Prostate gland (tissue), 2 donors: ENCODE measurements at regions not wholly inside any gene's neighbourhood (a gene's known extent, or its start where the extent isn't known, plus 50 kb on each side); places are given as distances from the start of the nearest gene placed in this dataset.
"Not testable (repeated sequence)": the region's sequence is repeated elsewhere in the genome, so short reads cannot be mapped to it uniquely, and the experiment has no call there.

Experiments used
- DNase-seq: peaks from one replicate; pipeline ENCODE4 v3.0.0-alpha.2; 2019; ENCODE audit warnings: low spot score
- H3K27ac ChIP-seq, 2 donors: fragments of 200-600 bp; sonication (generic); 2 replicates each; pipeline ENCODE4 v1.5.1; 2017 to 2019
- H3K27me3 ChIP-seq: fragments of 200-600 bp; sonication (generic); replicated peaks from 2 replicates; pipeline ENCODE4 v1.5.1; 2019; ENCODE audit not compliant: insufficient read depth
- H3K36me3 ChIP-seq, 2 donors: fragments of 200-600 bp; sonication (generic); 1 replicate in 1 of 2; 2 replicates in 1 of 2; pipeline versions ENCODE4 v1.5.1 to v1.8.1; 2017 to 2019
- H3K4me1 ChIP-seq: fragments of 200-600 bp; sonication (generic); replicated peaks from 2 replicates; pipeline ENCODE4 v1.5.1; 2019
- H3K4me3 ChIP-seq, 2 donors: fragments of 200-600 bp; sonication (generic); 2 replicates each; pipeline ENCODE4 v1.5.1; 2017 to 2019
- H3K9me3 ChIP-seq: fragments of 200-600 bp; sonication (generic); 2 replicates; pipeline ENCODE4 v1.5.1; 2017
- POLR2A ChIP-seq: fragments of 450-650 bp; IDR thresholded peaks from one replicate; pipeline ENCODE4 v1.6.1; 2016; ENCODE audit warnings: antibody characterized with exemption, mild to moderate bottlenecking
- POLR2AphosphoS5 ChIP-seq: sonication (generic); formaldehyde crosslinking; IDR thresholded peaks from one replicate; pipeline ENCODE4 v1.6.1; 2017; ENCODE audit warnings: antibody characterized with exemption
- WGBS: methylation state at CpG from one replicate; pipeline ENCODE4 v1.1.5; 2018; 5-methylcytosine and 5-hydroxymethylcytosine counted together
- intact Hi-C: fragments of 100-400 bp; cut with DNase I; formaldehyde crosslinking; loops from one replicate; pipeline ENCODE4 v1.14.2; 2022
- TF ChIP-seq, protein P1 (sequence below), 4 experiments: fragments of 200-600 bp in 2 of 4; fragments of 450-650 bp in 2 of 4; sonication (generic) in 2 of 4; IDR thresholded peaks; 1 replicate in 3 of 4; 2 replicates in 1 of 4; pipeline ENCODE4 v1.5.1; 2016 to 2019; ENCODE audit warnings: antibody characterized with exemption in 4 of 4, mild to moderate bottlenecking in 2 of 4, moderate library complexity in 2 of 4

GRCh38 chr9:135305546-135306180, 173.9 kb upstream of the PPP1R26 start:
- intact Hi-C loops, result no loop called here
- Histone ChIP-seq H3K4me1 (no peaks in the 10 kb centered on the region), H3K9me3 (no peaks in the 10 kb centered on the region), H3K27ac (no peak overlapping the region), H3K36me3 (no peaks in the 10 kb centered on the region), H3K27me3 (peaks cover 28% of the 10 kb centered on the region), H3K4me3 (no peak overlapping the region)
- no peak for DNase-seq
- 77% methylated on average over 12 of the region's 12 CpGs for WGBS
- TF ChIP-seq, protein P1, sequence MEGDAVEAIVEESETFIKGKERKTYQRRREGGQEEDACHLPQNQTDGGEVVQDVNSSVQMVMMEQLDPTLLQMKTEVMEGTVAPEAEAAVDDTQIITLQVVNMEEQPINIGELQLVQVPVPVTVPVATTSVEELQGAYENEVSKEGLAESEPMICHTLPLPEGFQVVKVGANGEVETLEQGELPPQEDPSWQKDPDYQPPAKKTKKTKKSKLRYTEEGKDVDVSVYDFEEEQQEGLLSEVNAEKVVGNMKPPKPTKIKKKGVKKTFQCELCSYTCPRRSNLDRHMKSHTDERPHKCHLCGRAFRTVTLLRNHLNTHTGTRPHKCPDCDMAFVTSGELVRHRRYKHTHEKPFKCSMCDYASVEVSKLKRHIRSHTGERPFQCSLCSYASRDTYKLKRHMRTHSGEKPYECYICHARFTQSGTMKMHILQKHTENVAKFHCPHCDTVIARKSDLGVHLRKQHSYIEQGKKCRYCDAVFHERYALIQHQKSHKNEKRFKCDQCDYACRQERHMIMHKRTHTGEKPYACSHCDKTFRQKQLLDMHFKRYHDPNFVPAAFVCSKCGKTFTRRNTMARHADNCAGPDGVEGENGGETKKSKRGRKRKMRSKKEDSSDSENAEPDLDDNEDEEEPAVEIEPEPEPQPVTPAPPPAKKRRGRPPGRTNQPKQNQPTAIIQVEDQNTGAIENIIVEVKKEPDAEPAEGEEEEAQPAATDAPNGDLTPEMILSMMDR (IDR thresholded peaks at IDR 0.05), result no peak
- TF ChIP-seq POLR2A (no peak), POLR2AphosphoS5 (no peak)

DNA sequence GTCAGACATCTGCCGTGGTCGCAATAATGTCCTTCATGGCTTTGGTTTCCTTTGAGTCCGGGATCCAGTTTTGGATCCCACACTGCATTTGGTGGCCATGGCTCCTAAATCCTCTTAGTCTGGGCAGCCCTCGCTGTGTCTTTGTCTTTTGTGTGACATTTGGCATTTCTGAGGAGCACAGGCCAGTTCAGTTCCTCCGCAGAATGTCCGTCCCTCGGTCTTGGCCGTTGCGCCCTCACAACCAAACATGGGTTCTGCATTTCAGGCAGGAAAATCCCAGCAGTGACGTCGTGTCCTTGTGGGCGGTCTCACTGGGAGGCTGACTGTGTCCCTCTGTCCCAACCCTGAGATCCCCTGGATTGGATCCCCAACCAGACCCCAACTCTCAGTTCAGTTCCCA, 172.9 kb upstream of the PPP1R26 start:
- Histone ChIP-seq H3K27ac (no peak overlapping the region), H3K9me3 (no peaks in the 10 kb centered on the region), H3K4me1 (no peaks in the 10 kb centered on the region), H3K27me3 (peaks cover 21% of the 10 kb centered on the region), H3K36me3 (no peaks in the 10 kb centered on the region), H3K4me3 (no peak overlapping the region)
- DNase-seq, result no peak
- WGBS, result 82% methylated on average over 12 of the region's 12 CpGs
- intact Hi-C loops, result no loop called here
- TF ChIP-seq POLR2AphosphoS5 (no peak), POLR2A (no peak)
- TF ChIP-seq, protein P1 (IDR thresholded peaks at IDR 0.05), result no peak

DNA sequence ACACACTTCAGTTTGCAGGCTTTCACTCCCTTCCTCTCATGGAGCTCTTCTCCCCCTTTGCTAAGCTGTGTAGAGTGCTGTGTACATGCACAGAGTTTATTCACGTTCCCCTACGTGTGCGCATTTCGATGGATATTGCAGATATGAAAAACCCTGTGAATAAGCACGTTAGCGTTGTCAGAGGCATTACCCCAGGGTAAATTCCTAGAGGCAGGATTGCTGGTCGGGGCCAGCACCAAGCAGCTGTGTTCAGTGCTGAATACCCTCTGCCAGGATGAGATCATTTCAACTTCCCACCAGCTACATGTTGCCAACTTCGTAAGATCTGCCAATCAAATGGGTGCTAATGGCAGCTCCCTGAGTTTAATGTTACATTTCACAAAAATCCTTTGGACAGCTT, 172.3 kb upstream of the PPP1R26 start:
- Histone ChIP-seq H3K36me3 (no peaks in the 10 kb centered on the region), H3K9me3 (no peaks in the 10 kb centered on the region), H3K27ac (no peak overlapping the region), H3K27me3 (peaks cover 18% of the 10 kb centered on the region), H3K4me3 (no peak overlapping the region), H3K4me1 (no peaks in the 10 kb centered on the region)
- 57% methylated on average over 8 of the region's 8 CpGs for WGBS
- TF ChIP-seq, protein P1 (IDR thresholded peaks at IDR 0.05), result no peak
- no peak for TF ChIP-seq POLR2A
- no peak for TF ChIP-seq POLR2AphosphoS5
- DNase-seq, result no peak
- intact Hi-C loops, result no loop called here

DNA sequence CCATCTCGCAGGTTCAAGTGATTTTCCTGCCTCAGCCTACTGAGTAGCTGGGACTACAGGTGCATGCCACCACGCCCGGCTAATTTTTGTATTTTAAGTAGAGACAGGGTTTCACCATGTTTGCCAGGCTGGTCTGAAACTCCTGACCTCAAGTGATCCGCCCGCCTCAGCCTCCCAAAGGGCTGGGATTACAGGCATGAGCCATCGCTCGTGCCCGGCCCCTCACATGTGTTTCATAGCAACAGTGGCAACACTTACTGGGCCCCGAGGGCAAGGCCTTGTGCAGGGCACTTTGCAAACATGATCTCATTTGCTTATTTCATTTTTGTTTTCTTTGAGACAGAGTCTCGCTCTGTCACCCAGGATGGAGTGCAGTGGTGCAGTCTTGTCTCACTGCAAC, 171.7 kb upstream of the PPP1R26 start:
- intact Hi-C loops, H3K4me1 ChIP-seq, H3K36me3 ChIP-seq, H3K4me3 ChIP-seq, H3K27ac ChIP-seq, H3K9me3 ChIP-seq, DNase-seq: not testable (repeated sequence)
- peaks cover 18% of the 10 kb centered on the region for H3K27me3 ChIP-seq
- WGBS, result 75% methylated on average over 10 of the region's 10 CpGs

DNA sequence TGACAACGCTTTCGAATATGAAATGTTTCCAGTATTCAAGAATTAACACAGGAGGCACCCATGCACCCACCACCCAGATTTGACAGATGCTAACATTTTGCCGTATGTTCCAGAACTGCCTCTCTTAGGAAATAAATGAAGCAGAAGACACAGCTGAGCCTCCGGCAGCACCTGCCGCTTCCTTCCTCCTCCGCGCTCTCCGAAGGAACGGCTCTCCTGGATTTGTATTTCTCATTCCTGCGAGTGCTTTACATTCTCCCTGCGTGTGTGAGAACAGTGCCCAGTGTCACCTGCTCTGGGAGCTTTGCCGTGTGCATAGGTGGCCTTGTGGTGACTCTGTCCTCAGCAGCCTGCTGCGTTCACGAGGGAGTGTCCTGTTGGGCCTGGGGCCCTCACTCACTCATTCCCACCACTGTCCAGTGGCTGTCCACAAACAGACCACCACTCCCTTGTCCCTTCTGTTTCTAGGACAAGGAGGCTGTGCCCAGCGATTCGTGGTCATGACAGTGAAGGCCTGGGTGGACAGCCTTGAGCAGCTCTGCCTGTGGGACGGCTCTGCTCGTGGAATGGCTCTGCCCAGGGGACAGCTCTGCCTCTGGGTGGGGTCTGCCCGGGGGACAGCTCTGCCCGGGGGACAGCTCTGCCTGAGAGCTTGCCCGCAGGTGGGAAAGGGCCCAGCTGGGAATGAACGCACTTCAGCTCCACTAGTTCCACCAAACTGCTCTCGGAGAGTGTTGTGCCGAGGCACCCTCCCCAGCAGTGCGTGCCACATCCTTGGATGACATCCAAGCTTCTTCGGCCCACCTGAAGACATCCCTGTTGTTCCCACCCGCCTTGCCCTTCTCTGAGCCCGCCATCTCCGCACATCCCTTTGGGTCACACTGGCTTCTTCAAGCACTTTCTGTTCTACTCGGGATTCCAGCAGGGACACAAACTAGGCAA, 170.5 kb upstream of the PPP1R26 start:
- H3K9me3 ChIP-seq, result no peaks in the 10 kb centered on the region
- H3K27ac ChIP-seq, result no peak overlapping the region
- H3K4me1 ChIP-seq, result no peaks in the 10 kb centered on the region
- peaks cover 18% of the 10 kb centered on the region for H3K27me3 ChIP-seq
- WGBS, result 81% methylated on average over 27 of the region's 30 CpGs
- H3K4me3 ChIP-seq, result no peak overlapping the region
- TF ChIP-seq, protein P1 (IDR thresholded peaks at IDR 0.05), result no peak
- TF ChIP-seq POLR2A (no peak), POLR2AphosphoS5 (no peak)
- no peak for DNase-seq
- no peaks in the 10 kb centered on the region for H3K36me3 ChIP-seq
- intact Hi-C loops, result no loop called here
